SU-DHL-6 (cell line): ENCODE measurements at regions not wholly inside any gene's neighbourhood (a gene's known extent, or its start where the extent isn't known, plus 50 kb on each side); places are given as distances from the start of the nearest gene placed in this dataset.

ENCODE experiments used
- EZH2phosphoT487 ChIP-seq: fragments of 200-600 bp; sonication (generic), shearing (Covaris generic); conservative IDR thresholded peaks from 2 replicates; pipeline ENCODE4 v1.6.1; 2018; ENCODE audit warnings: mild to moderate bottlenecking, antibody characterized with exemption, low read length, moderate library complexity, mixed read lengths
- TF ChIP-seq, protein P1 (sequence below): fragments of 200-600 bp; sonication (generic); IDR thresholded peaks from one replicate; pipeline ENCODE4 v1.5.1; 2017; ENCODE audit warnings: antibody characterized with exemption, mild to moderate bottlenecking, low read length, moderate library complexity; ENCODE audit not compliant: insufficient read depth, poor library complexity, severe bottlenecking

DNA sequence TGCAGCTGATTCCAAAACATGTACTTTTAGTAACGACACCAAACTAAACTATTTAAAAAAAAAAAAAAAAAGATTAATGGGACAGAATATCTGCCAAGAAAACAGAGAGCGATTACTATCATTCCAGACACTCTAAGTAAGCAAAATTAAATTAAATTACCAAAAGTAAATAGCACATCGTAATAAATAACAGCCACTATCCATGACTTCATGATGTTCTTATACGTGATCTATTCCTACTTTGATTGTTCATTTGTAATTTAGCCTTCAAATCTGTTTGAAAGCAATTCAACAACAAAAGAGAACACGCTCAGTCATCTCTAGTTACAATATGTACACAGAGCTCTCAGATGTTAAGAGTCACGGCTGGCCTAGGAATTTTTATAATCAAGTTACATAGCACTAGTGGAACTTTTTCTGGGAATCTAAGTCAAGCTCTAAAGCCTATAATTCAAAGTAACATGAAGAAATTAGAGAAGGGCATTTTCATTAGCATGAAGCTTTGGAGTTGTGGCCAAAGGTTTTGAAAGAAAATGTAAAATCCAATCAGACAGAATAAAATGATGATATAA, 241.7 kb upstream of the NEBL start:
- TF ChIP-seq, protein P1, sequence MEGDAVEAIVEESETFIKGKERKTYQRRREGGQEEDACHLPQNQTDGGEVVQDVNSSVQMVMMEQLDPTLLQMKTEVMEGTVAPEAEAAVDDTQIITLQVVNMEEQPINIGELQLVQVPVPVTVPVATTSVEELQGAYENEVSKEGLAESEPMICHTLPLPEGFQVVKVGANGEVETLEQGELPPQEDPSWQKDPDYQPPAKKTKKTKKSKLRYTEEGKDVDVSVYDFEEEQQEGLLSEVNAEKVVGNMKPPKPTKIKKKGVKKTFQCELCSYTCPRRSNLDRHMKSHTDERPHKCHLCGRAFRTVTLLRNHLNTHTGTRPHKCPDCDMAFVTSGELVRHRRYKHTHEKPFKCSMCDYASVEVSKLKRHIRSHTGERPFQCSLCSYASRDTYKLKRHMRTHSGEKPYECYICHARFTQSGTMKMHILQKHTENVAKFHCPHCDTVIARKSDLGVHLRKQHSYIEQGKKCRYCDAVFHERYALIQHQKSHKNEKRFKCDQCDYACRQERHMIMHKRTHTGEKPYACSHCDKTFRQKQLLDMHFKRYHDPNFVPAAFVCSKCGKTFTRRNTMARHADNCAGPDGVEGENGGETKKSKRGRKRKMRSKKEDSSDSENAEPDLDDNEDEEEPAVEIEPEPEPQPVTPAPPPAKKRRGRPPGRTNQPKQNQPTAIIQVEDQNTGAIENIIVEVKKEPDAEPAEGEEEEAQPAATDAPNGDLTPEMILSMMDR, result no peak
- TF ChIP-seq EZH2phosphoT487, result no peak
